ENCODE measurements at regions not wholly inside any gene's neighbourhood (a gene's known extent, or its start where the extent isn't known, plus 50 kb on each side); places are given as distances from the start of the nearest gene placed in this dataset.

GRCh38 chr17:13863436-13863835 lies 205.9 kb upstream of the COX10 start:
- H3K27ac ChIP-seq (ENCODE audit: low read depth, low read length): no peak overlapping the region
- POLR2A ChIA-PET: no interaction called here
- H3K27me3 Mint-ChIP-seq: peaks cover 0 to 6% of the 10 kb centered on the region in 2 donors

GRCh38 chr17:13864521-13864920 lies 204.8 kb upstream of the COX10 start:
- ChIA-PET POLR2A (no interaction called here), CTCF (no interaction called here)
- Mint-ChIP-seq H3K9me3 (peaks cover 0 to 3% (median 0%) of the 10 kb centered on the region in 5 donors), H3K27me3 (peaks cover 0 to 2% of the 10 kb centered on the region in 2 donors), H3K4me3 (no peak overlapping the region), H3K4me1 (peaks cover 0 to 2% (median 0%) of the 10 kb centered on the region in 3 donors), H3K27ac (no peak overlapping the region), H3K36me3 (peaks cover 0 to 25% (median 0%) of the 10 kb centered on the region in 3 donors)
- Histone ChIP-seq H3K4me3 (ENCODE audit: low read length) (no peak overlapping the region), H3K27me3 (ENCODE audit: insufficient read depth, low read length, poor library complexity, severe bottlenecking) (no peaks in the 10 kb centered on the region), H3K27ac (ENCODE audit: low read depth, low read length) (no peak overlapping the region), H3K4me1 (ENCODE audit: insufficient read depth, low read length) (no peaks in the 10 kb centered on the region), H3K9me3 (ENCODE audit: low read length) (no peaks in the 10 kb centered on the region), H3K36me3 (ENCODE audit: insufficient read depth, low read length) (no peaks in the 10 kb centered on the region)
- DNase-seq: no peak

More at GRCh38 chr17:13863436-13863835, 205.9 kb upstream of the COX10 start:
- DNase-seq: no peak
- Histone ChIP-seq H3K4me1 (ENCODE audit: insufficient read depth, low read length) (no peaks in the 10 kb centered on the region), H3K9me3 (ENCODE audit: low read length) (no peaks in the 10 kb centered on the region), H3K4me3 (ENCODE audit: low read length) (no peak overlapping the region), H3K27me3 (ENCODE audit: insufficient read depth, low read length, poor library complexity, severe bottlenecking) (no peaks in the 10 kb centered on the region), H3K36me3 (ENCODE audit: insufficient read depth, low read length) (no peaks in the 10 kb centered on the region)
- H3K9me3 Mint-ChIP-seq: peaks cover 0 to 4% (median 0%) of the 10 kb centered on the region in 5 donors
- H3K4me3 Mint-ChIP-seq: no peak overlapping the region
- H3K4me1 Mint-ChIP-seq: peaks cover 0 to 2% (median 0%) of the 10 kb centered on the region in 3 donors
- CTCF ChIA-PET: no interaction called here
- H3K27ac Mint-ChIP-seq: no peak overlapping the region
- H3K36me3 Mint-ChIP-seq: peaks cover 0 to 30% (median 2%) of the 10 kb centered on the region in 3 donors

GRCh38 chr17:13865650-13866049 lies 203.7 kb upstream of the COX10 start:
- Histone ChIP-seq H3K9me3 (ENCODE audit: low read length) (no peaks in the 10 kb centered on the region), H3K27ac (ENCODE audit: low read depth, low read length) (no peak overlapping the region), H3K27me3 (ENCODE audit: insufficient read depth, low read length, poor library complexity, severe bottlenecking) (no peaks in the 10 kb centered on the region), H3K36me3 (ENCODE audit: insufficient read depth, low read length) (no peaks in the 10 kb centered on the region), H3K4me1 (ENCODE audit: insufficient read depth, low read length) (no peaks in the 10 kb centered on the region), H3K4me3 (ENCODE audit: low read length) (no peak overlapping the region)
- Mint-ChIP-seq H3K9me3 (no peaks in the 10 kb centered on the region), H3K36me3 (peaks cover 0 to 21% (median 0%) of the 10 kb centered on the region in 3 donors), H3K4me3 (no peak overlapping the region), H3K27me3 (peaks cover 0 to 2% of the 10 kb centered on the region in 2 donors), H3K27ac (peak overlapping the region in 1 of 8 donors; percentile 45), H3K4me1 (peaks cover 0 to 2% (median 0%) of the 10 kb centered on the region in 3 donors)
- CTCF ChIA-PET: no interaction called here
- DNase-seq: peak in 1 of 5 donors; percentile 0
- POLR2A ChIA-PET: no interaction called here

- DNase-seq: no peak
- H3K9me3 ChIP-seq (ENCODE audit: low read length): no peaks in the 10 kb centered on the region
- H3K4me1 Mint-ChIP-seq: peaks cover 0 to 2% (median 0%) of the 10 kb centered on the region in 3 donors
- no peak overlapping the region for H3K27ac Mint-ChIP-seq
- no peak overlapping the region for H3K4me3 Mint-ChIP-seq
- no peaks in the 10 kb centered on the region for H3K36me3 ChIP-seq (ENCODE audit: insufficient read depth, low read length)
- H3K4me3 ChIP-seq (ENCODE audit: low read length): no peak overlapping the region
- CTCF ChIA-PET: no interaction called here
- H3K4me1 ChIP-seq (ENCODE audit: insufficient read depth, low read length): no peaks in the 10 kb centered on the region
- H3K27me3 ChIP-seq (ENCODE audit: insufficient read depth, low read length, poor library complexity, severe bottlenecking): no peaks in the 10 kb centered on the region
- no peaks in the 10 kb centered on the region for H3K27me3 Mint-ChIP-seq
- H3K36me3 Mint-ChIP-seq: peaks cover 0 to 16% (median 2%) of the 10 kb centered on the region in 3 donors
- no peaks in the 10 kb centered on the region for H3K9me3 Mint-ChIP-seq
- POLR2A ChIA-PET: no interaction called here
- no peak overlapping the region for H3K27ac ChIP-seq (ENCODE audit: low read depth, low read length)
These were observed 199.9 kb upstream of the COX10 start for GRCh38 chr17:13869331-13869940.

GRCh38 chr17:13871261-13871660 lies 198.0 kb upstream of the COX10 start:
- Histone ChIP-seq H3K4me1 (ENCODE audit: insufficient read depth, low read length) (no peaks in the 10 kb centered on the region), H3K27me3 (ENCODE audit: insufficient read depth, low read length, poor library complexity, severe bottlenecking) (no peaks in the 10 kb centered on the region), H3K4me3 (ENCODE audit: low read length) (no peak overlapping the region), H3K9me3 (ENCODE audit: low read length) (no peaks in the 10 kb centered on the region), H3K27ac (ENCODE audit: low read depth, low read length) (no peak overlapping the region), H3K36me3 (ENCODE audit: insufficient read depth, low read length) (no peaks in the 10 kb centered on the region)
- Mint-ChIP-seq H3K9me3 (no peaks in the 10 kb centered on the region), H3K27ac (peak overlapping the region in 1 of 8 donors; percentile 16), H3K4me3 (no peak overlapping the region), H3K27me3 (no peaks in the 10 kb centered on the region), H3K4me1 (no peaks in the 10 kb centered on the region), H3K36me3 (peaks cover 0 to 21% (median 2%) of the 10 kb centered on the region in 3 donors)
- CTCF ChIA-PET: no interaction called here
- DNase-seq: no peak
- POLR2A ChIA-PET: no interaction called here

- Histone ChIP-seq H3K27me3 (ENCODE audit: insufficient read depth, low read length, poor library complexity, severe bottlenecking) (no peaks in the 10 kb centered on the region), H3K4me3 (ENCODE audit: low read length) (no peak overlapping the region), H3K4me1 (ENCODE audit: insufficient read depth, low read length) (no peaks in the 10 kb centered on the region), H3K27ac (ENCODE audit: low read depth, low read length) (no peak overlapping the region), H3K9me3 (ENCODE audit: low read length) (no peaks in the 10 kb centered on the region), H3K36me3 (ENCODE audit: insufficient read depth, low read length) (no peaks in the 10 kb centered on the region)
- no peaks in the 10 kb centered on the region for H3K27me3 Mint-ChIP-seq
- ChIA-PET CTCF (no interaction called here), POLR2A (no interaction called here)
- no peaks in the 10 kb centered on the region for H3K9me3 Mint-ChIP-seq
- no peak overlapping the region for H3K4me3 Mint-ChIP-seq
- H3K4me1 Mint-ChIP-seq: no peaks in the 10 kb centered on the region
- no peak overlapping the region for H3K27ac Mint-ChIP-seq
- peaks cover 0 to 9% (median 8%) of the 10 kb centered on the region in 3 donors for H3K36me3 Mint-ChIP-seq
- DNase-seq: no peak
These were observed 195.2 kb upstream of the COX10 start for GRCh38 chr17:13874134-13874533.

- Mint-ChIP-seq H3K9me3 (no peaks in the 10 kb centered on the region), H3K4me1 (no peaks in the 10 kb centered on the region), H3K27me3 (no peaks in the 10 kb centered on the region), H3K4me3 (no peak overlapping the region), H3K27ac (no peak overlapping the region), H3K36me3 (peaks cover 0 to 9% (median 8%) of the 10 kb centered on the region in 3 donors)
- Histone ChIP-seq H3K27ac (ENCODE audit: low read depth, low read length) (no peak overlapping the region), H3K4me1 (ENCODE audit: insufficient read depth, low read length) (no peaks in the 10 kb centered on the region), H3K36me3 (ENCODE audit: insufficient read depth, low read length) (no peaks in the 10 kb centered on the region), H3K4me3 (ENCODE audit: low read length) (no peak overlapping the region), H3K27me3 (ENCODE audit: insufficient read depth, low read length, poor library complexity, severe bottlenecking) (no peaks in the 10 kb centered on the region), H3K9me3 (ENCODE audit: low read length) (no peaks in the 10 kb centered on the region)
- no peak for DNase-seq
- POLR2A ChIA-PET: no interaction called here
- CTCF ChIA-PET: no interaction called here
These were observed 194.5 kb upstream of the COX10 start for GRCh38 chr17:13874817-13875216.

- Histone ChIP-seq H3K4me1 (ENCODE audit: insufficient read depth, low read length) (no peaks in the 10 kb centered on the region), H3K36me3 (ENCODE audit: insufficient read depth, low read length) (no peaks in the 10 kb centered on the region), H3K27ac (ENCODE audit: low read depth, low read length) (no peak overlapping the region), H3K4me3 (ENCODE audit: low read length) (no peak overlapping the region), H3K9me3 (ENCODE audit: low read length) (no peaks in the 10 kb centered on the region), H3K27me3 (ENCODE audit: insufficient read depth, low read length, poor library complexity, severe bottlenecking) (no peaks in the 10 kb centered on the region)
- Mint-ChIP-seq H3K36me3 (peaks cover 0 to 8% (median 5%) of the 10 kb centered on the region in 3 donors), H3K27me3 (peaks cover 0 to 2% of the 10 kb centered on the region in 2 donors), H3K9me3 (peaks cover 0 to 2% (median 0%) of the 10 kb centered on the region in 5 donors), H3K4me3 (no peak overlapping the region), H3K27ac (no peak overlapping the region), H3K4me1 (no peaks in the 10 kb centered on the region)
- ChIA-PET POLR2A (no interaction called here), CTCF (no interaction called here)
- DNase-seq: no peak
These were observed 189.3 kb upstream of the COX10 start for GRCh38 chr17:13879961-13880466.
